Keratinocyte (primary cell): ENCODE measurements at regions not wholly inside any gene's neighbourhood (a gene's known extent, or its start where the extent isn't known, plus 50 kb on each side); places are given as distances from the start of the nearest gene placed in this dataset.

ENCODE experiments used
- CTCF ChIP-seq, 3 experiments: IDR thresholded peaks in 1 of 3; conservative IDR thresholded peaks in 1 of 3; optimal IDR thresholded peaks in 1 of 3; 2 replicates in 2 of 3; 3 replicates in 1 of 3; pipeline versions ENCODE3 to v1.5.1; 2011; ENCODE audit warnings: low read length in 3 of 3, mild to moderate bottlenecking in 3 of 3, moderate library complexity in 2 of 3, control low read depth in 1 of 3, inconsistent platforms in 1 of 3; ENCODE audit not compliant: insufficient read depth in 2 of 3; ENCODE audit errors: extremely low read depth in 1 of 3
- EZH2 ChIP-seq: IDR thresholded peaks from one replicate; pipeline ENCODE4 v1.6.1; 2012; ENCODE audit warnings: inconsistent platforms, mild to moderate bottlenecking, low read length, moderate library complexity

- TF ChIP-seq CTCF (optimal IDR thresholded peaks at IDR 0.05 in 1 of 3, IDR thresholded peaks at IDR 0.05 in 1 of 3, conservative IDR thresholded peaks at IDR 0.05 in 1 of 3; ENCODE audit: extremely low read depth in 1 of 3, insufficient read depth in 2 of 3, low read length in 3 of 3) (no peak), EZH2 (no peak)
Observed at GRCh38 chr7:97313900-97314299, 196.4 kb downstream of the SDHAF3 start.
